SK-N-SH (cell line): ENCODE measurements at regions not wholly inside any gene's neighbourhood (a gene's known extent, or its start where the extent isn't known, plus 50 kb on each side); places are given as distances from the start of the nearest gene placed in this dataset.

Experiments
- CTCF ChIA-PET: fragments of 300-600, 350-600 bp; formaldehyde crosslinking; extraction: SDS; loops from one replicate; lab custom pipeline; 2021; lab: Yijun Ruan, JAX
- POLR2A ChIA-PET: fragments of 350-600 bp; sonication (Branson Sonifier 250); formaldehyde crosslinking; extraction: SDS; loops from one replicate; lab custom pipeline; 2020; ENCODE audit warnings: antibody characterized with exemption, inconsistent platforms; lab: Yijun Ruan, JAX
- DNase-seq: peaks from one replicate; pipeline ENCODE4 v3.0.0; 2012
- H2AFZ ChIP-seq: fragments of 200-600 bp; sonication (generic); 2 replicates; pipeline ENCODE4 v1.8.1; 2016; ENCODE audit warnings: antibody characterized with exemption, mild to moderate bottlenecking, low read depth
- H3F3A ChIP-seq: fragments of 200-600 bp; sonication (generic); replicated peaks from 2 replicates; pipeline ENCODE3; 2016; ENCODE audit warnings: antibody characterized with exemption, mild to moderate bottlenecking; ENCODE audit not compliant: insufficient read depth
- H3K27ac ChIP-seq, 2 experiments: fragments of 200-500 bp in 1 of 2; fragments of 200-600 bp in 1 of 2; sonication (Bioruptor generic) in 1 of 2; sonication (generic), shearing (Covaris generic) in 1 of 2; 2 replicates each; pipeline versions ENCODE4 v1.5.1 to v1.6.1; 2014 to 2016; ENCODE audit warnings: low read depth in 2 of 2, inconsistent platforms in 1 of 2, low read length in 1 of 2, mild to moderate bottlenecking in 1 of 2, mixed read lengths in 1 of 2
- H3K27me3 ChIP-seq: fragments of 200-600 bp; sonication (generic), shearing (Covaris generic); 2 replicates; pipeline ENCODE4 v1.6.1; 2016; ENCODE audit warnings: mixed run types; ENCODE audit not compliant: insufficient read depth
- H3K36me3 ChIP-seq, 2 experiments: fragments of 200-500 bp in 1 of 2; fragments of 200-600 bp in 1 of 2; sonication (Bioruptor generic) in 1 of 2; sonication (generic) in 1 of 2; replicated peaks in 1 of 2; 2 replicates each; pipeline versions ENCODE3 to v1.5.1; 2014 to 2016; ENCODE audit warnings: low read length in 1 of 2, mild to moderate bottlenecking in 1 of 2; ENCODE audit not compliant: insufficient read depth in 2 of 2, control insufficient read depth in 1 of 2
- H3K4me1 ChIP-seq, 2 experiments: fragments of 200-500 bp in 1 of 2; fragments of 200-600 bp in 1 of 2; sonication (Bioruptor generic) in 1 of 2; sonication (generic), shearing (Covaris generic) in 1 of 2; 2 replicates each; pipeline versions ENCODE4 v1.5.1 to v1.6.1; 2014 to 2016; ENCODE audit warnings: low read depth in 1 of 2, low read length in 1 of 2, mixed run types in 1 of 2; ENCODE audit not compliant: insufficient read depth in 2 of 2, control insufficient read depth in 1 of 2
- H3K4me2 ChIP-seq: fragments of 200-600 bp; sonication (generic), shearing (Covaris generic); 2 replicates; pipeline ENCODE4 v1.6.1; 2017; ENCODE audit warnings: mixed run types
- H3K4me3 ChIP-seq, 2 experiments: fragments of 200-500 bp in 1 of 2; fragments of 200-600 bp in 1 of 2; sonication (Bioruptor generic) in 1 of 2; sonication (generic), shearing (Covaris generic) in 1 of 2; 2 replicates each; pipeline versions ENCODE4 v1.5.1 to v1.8.1; 2014 to 2016; ENCODE audit warnings: low read depth in 2 of 2, inconsistent platforms in 1 of 2, low read length in 1 of 2, mild to moderate bottlenecking in 1 of 2, mixed read lengths in 1 of 2, moderate library complexity in 1 of 2
- H3K79me2 ChIP-seq: fragments of 200-600 bp; sonication (generic); 2 replicates; pipeline ENCODE4 v1.8.1; 2017; ENCODE audit warnings: mild to moderate bottlenecking; ENCODE audit not compliant: insufficient read depth
- H3K9ac ChIP-seq: fragments of 200-600 bp; sonication (generic); 2 replicates; pipeline ENCODE4 v1.6.1; 2017; ENCODE audit warnings: mixed run types
- H3K9me2 ChIP-seq: fragments of 200-600 bp; sonication (generic); 2 replicates; pipeline ENCODE4 v1.6.1; 2017; ENCODE audit warnings: mixed run types
- H3K9me3 ChIP-seq: fragments of 200-600 bp; sonication (generic); 2 replicates; pipeline ENCODE4 v1.6.1; 2017; ENCODE audit warnings: mixed run types, mild to moderate bottlenecking, moderate library complexity
- H4K20me1 ChIP-seq: fragments of 200-600 bp; sonication (generic); 2 replicates; pipeline ENCODE4 v1.6.1; 2017; ENCODE audit warnings: mild to moderate bottlenecking, mixed run types; ENCODE audit not compliant: insufficient read depth
- CHD2 ChIP-seq: fragments of 150-350 bp; IDR thresholded peaks from 2 replicates; pipeline ENCODE4 v1.6.1; 2018; ENCODE audit warnings: low read length; ENCODE audit not compliant: partially characterized antibody
- ELF1 ChIP-seq: IDR thresholded peaks from 2 replicates; pipeline ENCODE4 v1.4.0; 2012
- EP300 ChIP-seq, 2 experiments: IDR thresholded peaks; 2 replicates each; pipeline versions ENCODE4 v1.4.0 to v1.6.1; 2012; ENCODE audit warnings: borderline replicate concordance in 1 of 2, low read depth in 1 of 2, low read length in 1 of 2
- EZH2phosphoT487 ChIP-seq: fragments of 200-600 bp; sonication (generic); IDR thresholded peaks from 2 replicates; pipeline ENCODE4 v1.6.1; 2017; ENCODE audit warnings: low read depth, mixed run types, mild to moderate bottlenecking, antibody characterized with exemption, moderate library complexity, borderline replicate concordance
- FOSL2 ChIP-seq: IDR thresholded peaks from 2 replicates; pipeline ENCODE4 v1.4.0; 2012; ENCODE audit warnings: low read depth, mild to moderate bottlenecking, moderate library complexity, borderline replicate concordance
- FOXJ3 ChIP-seq: sonication (generic); formaldehyde crosslinking; IDR thresholded peaks from 2 replicates; pipeline ENCODE4 v1.5.1; 2020; ENCODE audit warnings: mild to moderate bottlenecking, missing genetic modification reagents
- GATA2 ChIP-seq: sonication (generic); formaldehyde crosslinking; IDR thresholded peaks from 2 replicates; pipeline ENCODE4 v1.5.0; 2020; ENCODE audit warnings: mild to moderate bottlenecking, missing genetic modification reagents
- JUND ChIP-seq: IDR thresholded peaks from 2 replicates; pipeline ENCODE4 v1.4.0; 2012
- MEF2A ChIP-seq: IDR thresholded peaks from 2 replicates; pipeline ENCODE4 v1.4.0; 2012; ENCODE audit warnings: low read depth, borderline replicate concordance
- NRF1 ChIP-seq: IDR thresholded peaks from 2 replicates; pipeline ENCODE4 v1.6.1; 2012; ENCODE audit warnings: low read depth, mild to moderate bottlenecking, low read length
- POLR2AphosphoS5 ChIP-seq: IDR thresholded peaks from 2 replicates; pipeline ENCODE4 v1.6.1; 2012; ENCODE audit warnings: low read depth, low read length
- RFX5 ChIP-seq: IDR thresholded peaks from 2 replicates; pipeline ENCODE4 v1.6.1; 2012; ENCODE audit warnings: mild to moderate bottlenecking, improper control_type of control experiment, low read length
- RXRA ChIP-seq: IDR thresholded peaks from 2 replicates; pipeline ENCODE4 v1.4.0; 2012; ENCODE audit warnings: low read depth, mild to moderate bottlenecking, borderline replicate concordance
- SMC3 ChIP-seq: IDR thresholded peaks from 2 replicates; pipeline ENCODE4 v1.6.1; 2012; ENCODE audit warnings: low read depth, low read length, improper control_type of control experiment
- TAF1 ChIP-seq: IDR thresholded peaks from 2 replicates; pipeline ENCODE4 v1.6.1; 2012; ENCODE audit warnings: low read depth, mild to moderate bottlenecking, low read length, moderate library complexity, borderline replicate concordance
- YY1 ChIP-seq: IDR thresholded peaks from 2 replicates; pipeline ENCODE4 v1.4.0; 2012; ENCODE audit warnings: low read depth, mild to moderate bottlenecking
- WGBS: methylation state at CpG from one replicate; pipeline ENCODE4 v1.1.6; 2017; ENCODE audit warnings: low lambda C conversion rate; 5-methylcytosine and 5-hydroxymethylcytosine counted together
- TF ChIP-seq, protein P1 (sequence below): fragments of 200-600 bp; sonication (generic); IDR thresholded peaks from 2 replicates; pipeline ENCODE4 v1.6.1; 2017; ENCODE audit warnings: antibody characterized with exemption, mild to moderate bottlenecking, moderate library complexity
- TF ChIP-seq, protein P2 (sequence below): IDR thresholded peaks from 2 replicates; pipeline ENCODE4 v1.4.0; 2012; ENCODE audit warnings: low read depth, borderline replicate concordance
- TF ChIP-seq, protein P3 (sequence below): IDR thresholded peaks from 2 replicates; pipeline ENCODE4 v1.4.0; 2012; ENCODE audit warnings: low read depth, borderline replicate concordance
- TF ChIP-seq, protein P4 (sequence below): fragments of 150-350 bp; IDR thresholded peaks from 2 replicates; pipeline ENCODE4 v1.6.1; 2016; ENCODE audit warnings: mild to moderate bottlenecking, low read depth, low read length

DNA sequence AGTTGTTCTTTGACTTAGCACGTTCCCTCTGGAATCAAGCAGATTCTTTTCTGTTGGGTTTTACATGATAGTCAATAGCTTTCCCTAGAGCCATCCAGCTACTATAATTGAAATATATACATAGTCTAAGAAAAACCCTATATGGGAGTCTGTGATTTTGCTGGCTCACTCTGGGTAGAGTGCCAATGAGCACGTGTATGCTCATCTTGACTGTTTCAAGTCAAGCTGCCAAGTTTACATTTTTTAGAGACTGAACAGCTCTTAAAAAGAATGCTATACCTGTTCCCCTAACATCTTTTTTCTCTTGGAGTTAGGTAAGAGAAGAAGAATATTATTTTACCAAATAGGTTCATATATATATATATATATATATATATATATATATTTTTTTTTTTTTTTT is 182.8 kb upstream of the NRIP1 start:
- H3K36me3 ChIP-seq: no peaks in the 10 kb centered on the region
- ChIA-PET POLR2A (no interaction called here), CTCF (no interaction called here)
- H3K9ac ChIP-seq: no peak overlapping the region
- no peaks in the 10 kb centered on the region for H4K20me1 ChIP-seq
- no peaks in the 10 kb centered on the region for H3K9me3 ChIP-seq
- no peak overlapping the region for H2AFZ ChIP-seq
- no peaks in the 10 kb centered on the region for H3K27me3 ChIP-seq
- no peak overlapping the region for H3K27ac ChIP-seq
- H3K4me3 ChIP-seq: no peak overlapping the region
- no peak overlapping the region for H3K4me2 ChIP-seq
- 6% methylated on average over 2 of the region's 2 CpGs for WGBS
- H3F3A ChIP-seq: no peaks in the 10 kb centered on the region
- no peak for DNase-seq
- H3K4me1 ChIP-seq: no peaks in the 10 kb centered on the region
- TF ChIP-seq MEF2A (no peak), YY1 (no peak), RXRA (no peak), FOXJ3 (no peak), EP300 (IDR thresholded peaks at IDR 0.05; ENCODE audit: borderline replicate concordance in 1 of 2, low read depth in 1 of 2, low read length in 1 of 2) (no peak), ELF1 (no peak), GATA2 (CRISPR knock-in tag) (no peak), TAF1 (no peak)
- TF ChIP-seq, protein P1, sequence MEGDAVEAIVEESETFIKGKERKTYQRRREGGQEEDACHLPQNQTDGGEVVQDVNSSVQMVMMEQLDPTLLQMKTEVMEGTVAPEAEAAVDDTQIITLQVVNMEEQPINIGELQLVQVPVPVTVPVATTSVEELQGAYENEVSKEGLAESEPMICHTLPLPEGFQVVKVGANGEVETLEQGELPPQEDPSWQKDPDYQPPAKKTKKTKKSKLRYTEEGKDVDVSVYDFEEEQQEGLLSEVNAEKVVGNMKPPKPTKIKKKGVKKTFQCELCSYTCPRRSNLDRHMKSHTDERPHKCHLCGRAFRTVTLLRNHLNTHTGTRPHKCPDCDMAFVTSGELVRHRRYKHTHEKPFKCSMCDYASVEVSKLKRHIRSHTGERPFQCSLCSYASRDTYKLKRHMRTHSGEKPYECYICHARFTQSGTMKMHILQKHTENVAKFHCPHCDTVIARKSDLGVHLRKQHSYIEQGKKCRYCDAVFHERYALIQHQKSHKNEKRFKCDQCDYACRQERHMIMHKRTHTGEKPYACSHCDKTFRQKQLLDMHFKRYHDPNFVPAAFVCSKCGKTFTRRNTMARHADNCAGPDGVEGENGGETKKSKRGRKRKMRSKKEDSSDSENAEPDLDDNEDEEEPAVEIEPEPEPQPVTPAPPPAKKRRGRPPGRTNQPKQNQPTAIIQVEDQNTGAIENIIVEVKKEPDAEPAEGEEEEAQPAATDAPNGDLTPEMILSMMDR: no peak
- TF ChIP-seq, protein P2, sequence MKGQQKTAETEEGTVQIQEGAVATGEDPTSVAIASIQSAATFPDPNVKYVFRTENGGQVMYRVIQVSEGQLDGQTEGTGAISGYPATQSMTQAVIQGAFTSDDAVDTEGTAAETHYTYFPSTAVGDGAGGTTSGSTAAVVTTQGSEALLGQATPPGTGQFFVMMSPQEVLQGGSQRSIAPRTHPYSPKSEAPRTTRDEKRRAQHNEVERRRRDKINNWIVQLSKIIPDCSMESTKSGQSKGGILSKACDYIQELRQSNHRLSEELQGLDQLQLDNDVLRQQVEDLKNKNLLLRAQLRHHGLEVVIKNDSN: no peak
- no peaks in the 10 kb centered on the region for H3K9me2 ChIP-seq
- no peaks in the 10 kb centered on the region for H3K79me2 ChIP-seq

DNA sequence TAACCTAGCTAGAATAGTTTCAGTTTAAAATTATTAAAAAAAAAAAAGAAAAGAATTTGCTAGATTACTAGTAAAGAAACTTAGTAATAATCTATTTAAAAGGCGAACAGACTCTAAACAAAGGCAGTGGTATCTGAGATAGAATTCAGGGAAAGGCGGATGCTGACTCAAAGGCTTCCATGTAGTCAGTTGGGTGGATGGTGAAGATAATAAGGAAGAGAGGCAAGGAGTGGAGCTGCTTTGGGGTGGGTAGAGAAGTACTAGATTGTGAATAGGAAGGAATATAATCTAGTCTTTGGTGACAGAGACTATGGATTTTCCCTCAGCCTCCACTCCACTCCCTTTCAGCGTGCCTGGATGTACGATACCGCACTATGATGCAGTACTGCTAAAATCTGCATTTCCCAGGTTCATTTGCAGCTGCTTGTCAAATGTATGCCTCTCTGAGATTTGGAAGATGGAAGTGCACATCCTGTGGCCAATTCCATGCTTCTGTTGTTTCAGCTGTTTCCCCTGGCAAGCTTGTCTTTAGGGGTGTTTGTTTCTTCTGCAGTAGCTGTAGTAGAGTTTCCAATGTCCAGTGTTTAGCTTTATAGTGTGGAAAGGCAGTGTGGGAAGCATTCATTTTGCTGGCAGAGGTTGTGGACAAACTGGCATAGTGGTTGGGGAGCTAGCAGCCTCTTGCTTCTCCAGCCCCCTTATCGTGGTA is 184.6 kb upstream of the NRIP1 start:
- CTCF ChIA-PET: no interaction called here
- WGBS: 10% methylated on average over 6 of the region's 6 CpGs
- POLR2A ChIA-PET: no interaction called here
- no peak overlapping the region for H3K4me3 ChIP-seq
- H3F3A ChIP-seq: no peaks in the 10 kb centered on the region
- no peaks in the 10 kb centered on the region for H3K9me2 ChIP-seq
- H3K27me3 ChIP-seq: no peaks in the 10 kb centered on the region
- H3K79me2 ChIP-seq: no peaks in the 10 kb centered on the region
- no peak overlapping the region for H3K27ac ChIP-seq
- no peak overlapping the region for H3K9ac ChIP-seq
- no peak for DNase-seq
- no peak overlapping the region for H3K4me2 ChIP-seq
- TF ChIP-seq TAF1 (no peak), CHD2 (no peak), GATA2 (CRISPR knock-in tag) (no peak), RFX5 (no peak), POLR2AphosphoS5 (no peak), NRF1 (no peak), JUND (no peak), SMC3 (no peak), EZH2phosphoT487 (no peak), RXRA (no peak), FOSL2 (no peak)
- TF ChIP-seq, protein P3, sequence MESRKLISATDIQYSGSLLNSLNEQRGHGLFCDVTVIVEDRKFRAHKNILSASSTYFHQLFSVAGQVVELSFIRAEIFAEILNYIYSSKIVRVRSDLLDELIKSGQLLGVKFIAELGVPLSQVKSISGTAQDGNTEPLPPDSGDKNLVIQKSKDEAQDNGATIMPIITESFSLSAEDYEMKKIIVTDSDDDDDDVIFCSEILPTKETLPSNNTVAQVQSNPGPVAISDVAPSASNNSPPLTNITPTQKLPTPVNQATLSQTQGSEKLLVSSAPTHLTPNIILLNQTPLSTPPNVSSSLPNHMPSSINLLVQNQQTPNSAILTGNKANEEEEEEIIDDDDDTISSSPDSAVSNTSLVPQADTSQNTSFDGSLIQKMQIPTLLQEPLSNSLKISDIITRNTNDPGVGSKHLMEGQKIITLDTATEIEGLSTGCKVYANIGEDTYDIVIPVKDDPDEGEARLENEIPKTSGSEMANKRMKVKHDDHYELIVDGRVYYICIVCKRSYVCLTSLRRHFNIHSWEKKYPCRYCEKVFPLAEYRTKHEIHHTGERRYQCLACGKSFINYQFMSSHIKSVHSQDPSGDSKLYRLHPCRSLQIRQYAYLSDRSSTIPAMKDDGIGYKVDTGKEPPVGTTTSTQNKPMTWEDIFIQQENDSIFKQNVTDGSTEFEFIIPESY: no peak
- TF ChIP-seq, protein P4, sequence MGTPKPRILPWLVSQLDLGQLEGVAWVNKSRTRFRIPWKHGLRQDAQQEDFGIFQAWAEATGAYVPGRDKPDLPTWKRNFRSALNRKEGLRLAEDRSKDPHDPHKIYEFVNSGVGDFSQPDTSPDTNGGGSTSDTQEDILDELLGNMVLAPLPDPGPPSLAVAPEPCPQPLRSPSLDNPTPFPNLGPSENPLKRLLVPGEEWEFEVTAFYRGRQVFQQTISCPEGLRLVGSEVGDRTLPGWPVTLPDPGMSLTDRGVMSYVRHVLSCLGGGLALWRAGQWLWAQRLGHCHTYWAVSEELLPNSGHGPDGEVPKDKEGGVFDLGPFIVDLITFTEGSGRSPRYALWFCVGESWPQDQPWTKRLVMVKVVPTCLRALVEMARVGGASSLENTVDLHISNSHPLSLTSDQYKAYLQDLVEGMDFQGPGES: no peak
- H2AFZ ChIP-seq: no peak overlapping the region
- no peaks in the 10 kb centered on the region for H4K20me1 ChIP-seq
- H3K36me3 ChIP-seq: no peaks in the 10 kb centered on the region
- no peaks in the 10 kb centered on the region for H3K9me3 ChIP-seq
- no peaks in the 10 kb centered on the region for H3K4me1 ChIP-seq
